Adrenal gland (tissue), 9 donors: ENCODE measurements at regions not wholly inside any gene's neighbourhood (a gene's known extent, or its start where the extent isn't known, plus 50 kb on each side); places are given as distances from the start of the nearest gene placed in this dataset.

Experiments
- DNase-seq, 7 donors: peaks; one replicate each; pipeline ENCODE4 v3.0.0-alpha.2; 2019 to 2020
- H3K27ac ChIP-seq, 5 donors: fragments of 200-600 bp; sonication (generic) in 4 of 5; 1 replicate in 3 of 5; 2 replicates in 2 of 5; pipeline versions ENCODE4 v1.5.1 to v1.8.0; 2016 to 2020; ENCODE audit warnings: mild to moderate bottlenecking in 1 of 5
- H3K27me3 ChIP-seq: fragments of 200-600 bp; 2 replicates; pipeline ENCODE4 v1.8.0; 2021
- H3K36me3 ChIP-seq, 2 donors: fragments of 200-600 bp; replicated peaks in 1 of 2; 1 replicate in 1 of 2; 2 replicates in 1 of 2; pipeline versions ENCODE4 v1.5.1 to v1.8.0; 2018 to 2022
- H3K4me1 ChIP-seq, 2 donors: fragments of 200-600 bp; replicated peaks in 1 of 2; 1 replicate in 1 of 2; 2 replicates in 1 of 2; pipeline versions ENCODE4 v1.5.1 to v1.8.0; 2018 to 2021
- H3K4me3 ChIP-seq, 4 donors: fragments of 200-600 bp; sonication (generic) in 3 of 4; one replicate each; pipeline ENCODE4 v1.5.1; 2016 to 2018
- H3K9me3 ChIP-seq, 3 donors: fragments of 200-600 bp; sonication (generic) in 1 of 3; replicated peaks in 1 of 3; 1 replicate in 2 of 3; 2 replicates in 1 of 3; pipeline versions ENCODE4 v1.5.1 to v1.8.0; 2016 to 2021
- CTCF ChIP-seq, 6 experiments: fragments of 450-650 bp in 4 of 6; fragments of 200-600 bp in 2 of 6; sonication (generic) in 1 of 6; IDR thresholded peaks; 1 replicate in 5 of 6; 2 replicates in 1 of 6; pipeline versions ENCODE4 v1.5.1 to v1.8.0; 2016 to 2021; ENCODE audit warnings: antibody characterized with exemption in 6 of 6, mild to moderate bottlenecking in 2 of 6, moderate library complexity in 1 of 6
- POLR2A ChIP-seq, 2 donors: fragments of 450-650 bp; IDR thresholded peaks; one replicate each; pipeline ENCODE4 v1.6.1; 2017; ENCODE audit warnings: antibody characterized with exemption in 2 of 2, mild to moderate bottlenecking in 2 of 2, moderate library complexity in 1 of 2
- WGBS, 4 donors: extraction: QIAGEN DNeasy Blood & Tissue Kit in 2 of 4; methylation state at CpG; one replicate each; pipeline versions ENCODE4 v1.1.5 to v1.1.7; 2013 to 2017; 5-methylcytosine and 5-hydroxymethylcytosine counted together
- intact Hi-C, 2 donors: fragments of 100-400 bp; cut with DNase I; formaldehyde crosslinking; loops; one replicate each; pipeline versions ENCODE4 v1.14.1 to v1.15.0; 2022 to 2023
- donor health status: healthy with polysubstance abuse.
- donor health status: Bipolar disorder and iron deficiency.
- donor health status: DM: yes; HTN: yes; CAD: no.
- donor health status: DM: no; HTN: no; CAD: no.
- donor health status: DM: no; HTN: no; CAD: no.

GRCh38 chr6:26204332-26205160, 117.3 kb downstream of the HFE start:
- TF ChIP-seq POLR2A (IDR thresholded peaks at IDR 0.05): peak; percentile 99
- TF ChIP-seq CTCF (IDR thresholded peaks at IDR 0.05): peak in 5 of 6 experiments; percentile 27 to 55 (median 41)
- peaks cover 5 to 14% of the 10 kb centered on the region in 2 donors for H3K4me1 ChIP-seq
- peak overlapping the region; percentile 54 to 90 (median 68) for H3K4me3 ChIP-seq
- 0 to 1% (median 1%) methylated on average over 26 to 53 of the region's 53 CpGs for WGBS, 4 donors
- no peaks in the 10 kb centered on the region for H3K9me3 ChIP-seq
- no peaks in the 10 kb centered on the region for H3K27me3 ChIP-seq
- H3K36me3 ChIP-seq: no peaks in the 10 kb centered on the region
- intact Hi-C loops: no loop called here
- peak; percentile 96 to 99 (median 97) for DNase-seq
- H3K27ac ChIP-seq: peak overlapping the region; percentile 71 to 98 (median 97)

GRCh38 chr6:26205161-26205624, 118.0 kb downstream of the HFE start:
- Histone ChIP-seq H3K27ac (peak overlapping the region; percentile 71 to 98 (median 97)), H3K9me3 (no peaks in the 10 kb centered on the region), H3K36me3 (no peaks in the 10 kb centered on the region), H3K27me3 (no peaks in the 10 kb centered on the region), H3K4me3 (peak overlapping the region in 3 of 4 donors; percentile 54 to 74 (median 62)), H3K4me1 (peaks cover 5 to 8% of the 10 kb centered on the region in 2 donors)
- intact Hi-C loops: no loop called here
- 0 to 1% (median 1%) methylated on average over 18 of the region's 18 CpGs for WGBS, 4 donors
- peak; percentile 82 to 95 (median 87) for DNase-seq
- TF ChIP-seq CTCF (IDR thresholded peaks at IDR 0.05) (no peak), POLR2A (IDR thresholded peaks at IDR 0.05) (peak; percentile 30 to 69)

- H3K9me3 ChIP-seq: no peaks in the 10 kb centered on the region
- intact Hi-C loops: no loop called here
- WGBS, 4 donors: 3 to 6% (median 4%) methylated on average over 18 of the region's 18 CpGs
Observed at GRCh38 chr6:26205625-26206574, 118.7 kb downstream of the HFE start.

More at GRCh38 chr6:26205625-26206574, 118.7 kb downstream of the HFE start:
- TF ChIP-seq CTCF (IDR thresholded peaks at IDR 0.05) (no peak), POLR2A (IDR thresholded peaks at IDR 0.05) (peak; percentile 12 to 14)
- peak overlapping the region; percentile 71 to 98 (median 97) for H3K27ac ChIP-seq
- H3K4me1 ChIP-seq: peaks cover 5 to 6% of the 10 kb centered on the region in 2 donors
- H3K4me3 ChIP-seq: peak overlapping the region in 3 of 4 donors; percentile 20 to 74 (median 54)
- H3K36me3 ChIP-seq: no peaks in the 10 kb centered on the region
- H3K27me3 ChIP-seq: no peaks in the 10 kb centered on the region
- DNase-seq: no peak
